ENCODE measurements at regions not wholly inside any gene's neighbourhood (a gene's known extent, or its start where the extent isn't known, plus 50 kb on each side); places are given as distances from the start of the nearest gene placed in this dataset.
A peak's percentile ranks its signal among the peaks of the same experiment; 100 is the strongest.

DNA sequence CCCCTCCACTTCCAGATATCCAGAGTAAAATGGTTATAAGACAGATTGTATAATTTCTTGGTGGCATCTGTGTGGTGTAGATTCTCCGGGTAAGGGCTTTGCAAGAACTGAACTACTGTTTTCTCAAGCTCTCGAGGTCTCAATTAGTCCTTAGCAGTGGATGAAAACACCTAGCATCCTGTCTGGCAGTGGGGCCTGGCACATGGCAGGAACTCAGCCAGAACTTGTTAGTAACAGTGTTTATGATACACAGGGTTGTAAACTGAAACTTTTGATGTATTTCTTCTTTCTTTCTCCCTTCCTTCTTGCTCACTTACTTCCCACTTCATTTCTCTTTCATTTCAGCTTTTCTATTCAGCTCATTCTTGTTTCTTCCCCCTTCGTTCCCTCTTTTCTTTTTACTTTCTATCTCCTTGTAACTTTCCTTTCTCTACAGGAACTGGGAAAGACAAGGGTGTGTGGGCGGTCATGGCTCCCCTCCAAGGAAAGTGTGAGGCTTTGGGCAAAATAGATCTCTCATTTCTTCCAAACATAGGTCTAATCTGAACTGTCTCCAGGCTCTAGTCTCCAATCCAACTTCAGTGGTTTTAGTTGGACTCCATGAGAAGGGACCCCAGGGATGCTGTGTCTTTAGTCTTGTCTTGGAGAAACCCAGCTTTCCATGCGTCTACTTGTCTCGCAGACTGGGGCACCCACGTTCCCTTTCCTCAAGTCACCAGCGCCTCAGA lies 159.7 kb downstream of the PAH start:
- DNase-seq = no peak
- H3K27ac Mint-ChIP-seq = no peak overlapping the region
- peaks cover 7% of the 10 kb centered on the region for H3K27me3 Mint-ChIP-seq (ENCODE audit: insufficient read depth)
- H3K36me3 Mint-ChIP-seq (ENCODE audit: low read depth) = no peaks in the 10 kb centered on the region
- H3K4me3 Mint-ChIP-seq = peak overlapping the region; percentile 46; the same call in 1 of the 2 replicates
- peaks cover 11% of the 10 kb centered on the region for H3K4me1 Mint-ChIP-seq (ENCODE audit: low read depth)
- TF ChIP-seq, protein P1, sequence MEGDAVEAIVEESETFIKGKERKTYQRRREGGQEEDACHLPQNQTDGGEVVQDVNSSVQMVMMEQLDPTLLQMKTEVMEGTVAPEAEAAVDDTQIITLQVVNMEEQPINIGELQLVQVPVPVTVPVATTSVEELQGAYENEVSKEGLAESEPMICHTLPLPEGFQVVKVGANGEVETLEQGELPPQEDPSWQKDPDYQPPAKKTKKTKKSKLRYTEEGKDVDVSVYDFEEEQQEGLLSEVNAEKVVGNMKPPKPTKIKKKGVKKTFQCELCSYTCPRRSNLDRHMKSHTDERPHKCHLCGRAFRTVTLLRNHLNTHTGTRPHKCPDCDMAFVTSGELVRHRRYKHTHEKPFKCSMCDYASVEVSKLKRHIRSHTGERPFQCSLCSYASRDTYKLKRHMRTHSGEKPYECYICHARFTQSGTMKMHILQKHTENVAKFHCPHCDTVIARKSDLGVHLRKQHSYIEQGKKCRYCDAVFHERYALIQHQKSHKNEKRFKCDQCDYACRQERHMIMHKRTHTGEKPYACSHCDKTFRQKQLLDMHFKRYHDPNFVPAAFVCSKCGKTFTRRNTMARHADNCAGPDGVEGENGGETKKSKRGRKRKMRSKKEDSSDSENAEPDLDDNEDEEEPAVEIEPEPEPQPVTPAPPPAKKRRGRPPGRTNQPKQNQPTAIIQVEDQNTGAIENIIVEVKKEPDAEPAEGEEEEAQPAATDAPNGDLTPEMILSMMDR (IDR thresholded peaks at IDR 0.05) = no peak
- no peaks in the 10 kb centered on the region for H3K9me3 Mint-ChIP-seq

DNA sequence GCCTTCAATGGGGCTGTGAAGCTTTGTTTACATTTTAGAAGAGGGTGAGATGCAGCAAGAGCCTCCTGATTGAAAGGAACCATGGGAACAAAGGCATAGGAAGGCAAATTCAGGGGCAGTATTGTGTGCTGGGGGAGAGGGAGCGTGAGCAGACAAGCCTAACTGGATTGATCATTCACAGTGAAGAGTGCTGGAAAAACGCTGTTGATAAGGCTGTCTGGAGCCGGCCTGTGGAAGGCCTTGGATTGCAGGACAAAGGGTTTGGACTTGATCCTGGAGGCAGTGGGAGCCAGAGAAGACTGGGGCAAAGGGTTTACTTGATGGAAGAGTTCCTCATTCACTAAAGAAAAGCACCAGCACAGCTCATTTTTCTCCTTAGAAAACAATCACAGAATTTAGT lies 160.5 kb downstream of the PAH start:
- H3K27ac Mint-ChIP-seq = no peak overlapping the region
- H3K9me3 Mint-ChIP-seq = no peaks in the 10 kb centered on the region

DNA sequence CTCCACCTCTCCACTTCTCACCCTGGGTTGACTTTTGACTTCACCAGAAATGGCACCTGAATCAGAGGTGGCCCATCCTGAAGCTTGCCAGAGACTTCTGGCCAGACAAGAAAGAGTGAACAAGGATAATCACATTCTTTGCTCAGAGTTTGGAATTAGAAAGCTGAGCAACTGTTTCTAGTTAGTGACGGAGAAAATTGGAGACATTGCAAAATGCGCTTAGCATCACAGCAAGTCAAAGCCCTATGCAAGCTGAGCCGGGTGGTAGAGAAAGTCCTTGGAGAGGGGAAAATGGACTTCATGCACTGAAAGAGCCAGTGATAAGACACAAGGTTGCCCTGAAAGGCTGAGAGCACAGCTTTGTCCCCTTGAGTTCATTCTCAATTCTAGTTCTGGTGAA lies 161.8 kb downstream of the PAH start:
- no peak for DNase-seq
- H3K27me3 Mint-ChIP-seq (ENCODE audit: insufficient read depth) = peaks cover 6% of the 10 kb centered on the region; the same call in 1 of the 2 replicates
- H3K4me1 Mint-ChIP-seq (ENCODE audit: low read depth) = peaks cover 11% of the 10 kb centered on the region
- no peaks in the 10 kb centered on the region for H3K9me3 Mint-ChIP-seq
- H3K36me3 Mint-ChIP-seq (ENCODE audit: low read depth) = no peaks in the 10 kb centered on the region
- TF ChIP-seq, protein P1 (IDR thresholded peaks at IDR 0.05) = no peak
- no peak overlapping the region for H3K4me3 Mint-ChIP-seq
- no peak overlapping the region for H3K27ac Mint-ChIP-seq

More for the DNA sequence above, 160.5 kb downstream of the PAH start:
- Mint-ChIP-seq H3K27me3 (ENCODE audit: insufficient read depth) (peaks cover 8% of the 10 kb centered on the region), H3K4me1 (ENCODE audit: low read depth) (peaks cover 11% of the 10 kb centered on the region), H3K36me3 (ENCODE audit: low read depth) (no peaks in the 10 kb centered on the region), H3K4me3 (no peak overlapping the region)
- DNase-seq = no peak
- TF ChIP-seq, protein P1 (IDR thresholded peaks at IDR 0.05) = no peak

DNA sequence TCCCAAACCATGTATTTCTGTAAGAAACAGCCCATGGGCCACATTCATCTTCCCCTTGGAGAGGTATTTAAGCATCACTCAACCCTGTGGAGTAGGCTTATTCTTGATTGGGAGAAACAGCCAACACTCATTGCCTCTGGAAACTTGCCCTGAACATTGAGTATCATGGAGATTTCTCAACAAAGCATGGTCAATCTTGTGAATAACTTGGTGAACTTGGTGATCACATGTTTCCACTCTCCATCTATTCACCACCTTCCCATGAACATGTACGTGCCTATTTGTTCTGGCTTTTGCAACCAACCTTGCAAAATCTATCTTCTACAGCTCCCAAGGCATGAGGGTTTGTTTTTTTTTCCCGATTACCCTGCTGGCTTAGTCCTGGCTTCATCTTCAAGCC lies 163.2 kb downstream of the PAH start:
- peaks cover 6% of the 10 kb centered on the region; the same call in 1 of the 2 replicates for H3K27me3 Mint-ChIP-seq (ENCODE audit: insufficient read depth)
- no peak for DNase-seq

DNA sequence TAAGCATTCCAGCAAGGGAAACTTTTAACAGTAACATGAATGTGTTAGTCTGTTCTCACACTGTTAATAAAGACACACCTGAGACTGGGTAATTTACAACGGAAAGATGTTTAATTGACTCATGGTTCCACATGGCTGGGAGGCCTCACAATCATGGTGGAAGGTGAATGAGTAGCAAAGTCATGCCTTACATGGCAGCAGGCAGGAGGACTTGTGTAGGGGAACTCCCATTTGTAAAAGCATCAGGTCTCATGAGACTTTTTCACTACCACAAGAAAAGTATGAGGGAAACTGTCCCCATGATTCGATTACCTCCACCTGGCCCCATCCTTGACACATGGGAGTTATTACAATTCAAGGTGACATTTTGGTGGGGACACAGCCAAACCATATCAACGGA lies 168.3 kb downstream of the PAH start:
- H3K36me3 Mint-ChIP-seq (ENCODE audit: low read depth) = no peaks in the 10 kb centered on the region
- no peaks in the 10 kb centered on the region for H3K4me1 Mint-ChIP-seq (ENCODE audit: low read depth)
- TF ChIP-seq, protein P1 (IDR thresholded peaks at IDR 0.05) = no peak
- H3K27ac Mint-ChIP-seq = no peak overlapping the region
- H3K27me3 Mint-ChIP-seq (ENCODE audit: insufficient read depth) = peaks cover 4% of the 10 kb centered on the region; the same call in 1 of the 2 replicates
- no peak for DNase-seq
- H3K9me3 Mint-ChIP-seq = no peaks in the 10 kb centered on the region
- no peak overlapping the region for H3K4me3 Mint-ChIP-seq

More for the DNA sequence above, 163.2 kb downstream of the PAH start:
- no peaks in the 10 kb centered on the region for H3K9me3 Mint-ChIP-seq
- peaks cover 11% of the 10 kb centered on the region for H3K4me1 Mint-ChIP-seq (ENCODE audit: low read depth)
- TF ChIP-seq, protein P1 (IDR thresholded peaks at IDR 0.05) = no peak
- H3K36me3 Mint-ChIP-seq (ENCODE audit: low read depth) = no peaks in the 10 kb centered on the region
- H3K4me3 Mint-ChIP-seq = no peak overlapping the region
- H3K27ac Mint-ChIP-seq = no peak overlapping the region
